Spleen (tissue), 7 donors: ENCODE measurements at regions not wholly inside any gene's neighbourhood (a gene's known extent, or its start where the extent isn't known, plus 50 kb on each side); places are given as distances from the start of the nearest gene placed in this dataset.

ENCODE experiments used
- POLR2A ChIP-seq, 3 donors: fragments of 450-650 bp; IDR thresholded peaks; one replicate each; pipeline ENCODE4 v1.5.1; 2017; ENCODE audit warnings: antibody characterized with exemption in 3 of 3, mild to moderate bottlenecking in 1 of 3
- TF ChIP-seq, protein P1 (sequence below), 11 experiments: fragments of 200-600 bp in 7 of 11; fragments of 450-650 bp in 4 of 11; sonication (generic) in 4 of 11; IDR thresholded peaks in 8 of 11; conservative IDR thresholded peaks in 3 of 11; 1 replicate in 7 of 11; 2 replicates in 4 of 11; pipeline versions ENCODE4 v1.4.0 to v1.8.0; 2016 to 2021; ENCODE audit warnings: antibody characterized with exemption in 11 of 11, inconsistent platforms in 4 of 11, mild to moderate bottlenecking in 1 of 11
- donor health status: DM: no; HTN: no; CAD: no; lungs with moderate emphysema.
- donor health status: DM: no; HTN: no; CAD: no.
- donor health status: DM: no; HTN: no; CAD: no.

DNA sequence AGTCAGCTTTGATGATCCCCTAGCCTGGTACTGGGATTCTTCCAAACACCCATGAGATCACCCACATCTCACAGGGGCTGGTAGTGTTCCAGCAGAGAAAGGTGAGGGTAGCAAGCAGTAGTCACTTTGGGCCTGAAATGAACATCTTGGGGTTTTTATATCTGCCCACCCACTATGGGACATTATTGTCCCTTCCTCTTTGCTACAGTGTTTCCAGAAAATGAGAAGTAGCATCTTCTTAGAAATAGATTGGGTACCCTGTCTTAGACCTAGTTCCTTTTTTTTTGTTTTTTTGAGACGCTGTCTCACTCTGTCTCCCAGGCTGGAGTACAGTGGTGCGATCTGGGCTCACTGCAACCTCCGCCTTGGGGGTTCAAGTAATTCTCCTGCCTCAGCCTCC lies 249.2 kb upstream of the ANKRD55 start:
- TF ChIP-seq, protein P1, sequence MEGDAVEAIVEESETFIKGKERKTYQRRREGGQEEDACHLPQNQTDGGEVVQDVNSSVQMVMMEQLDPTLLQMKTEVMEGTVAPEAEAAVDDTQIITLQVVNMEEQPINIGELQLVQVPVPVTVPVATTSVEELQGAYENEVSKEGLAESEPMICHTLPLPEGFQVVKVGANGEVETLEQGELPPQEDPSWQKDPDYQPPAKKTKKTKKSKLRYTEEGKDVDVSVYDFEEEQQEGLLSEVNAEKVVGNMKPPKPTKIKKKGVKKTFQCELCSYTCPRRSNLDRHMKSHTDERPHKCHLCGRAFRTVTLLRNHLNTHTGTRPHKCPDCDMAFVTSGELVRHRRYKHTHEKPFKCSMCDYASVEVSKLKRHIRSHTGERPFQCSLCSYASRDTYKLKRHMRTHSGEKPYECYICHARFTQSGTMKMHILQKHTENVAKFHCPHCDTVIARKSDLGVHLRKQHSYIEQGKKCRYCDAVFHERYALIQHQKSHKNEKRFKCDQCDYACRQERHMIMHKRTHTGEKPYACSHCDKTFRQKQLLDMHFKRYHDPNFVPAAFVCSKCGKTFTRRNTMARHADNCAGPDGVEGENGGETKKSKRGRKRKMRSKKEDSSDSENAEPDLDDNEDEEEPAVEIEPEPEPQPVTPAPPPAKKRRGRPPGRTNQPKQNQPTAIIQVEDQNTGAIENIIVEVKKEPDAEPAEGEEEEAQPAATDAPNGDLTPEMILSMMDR (IDR thresholded peaks at IDR 0.05 in 8 of 11, conservative IDR thresholded peaks at IDR 0.05 in 3 of 11): no peak
- no peak for TF ChIP-seq POLR2A (IDR thresholded peaks at IDR 0.05)
